Glutamatergic neuron (in vitro differentiated cells): ENCODE measurements at regions not wholly inside any gene's neighbourhood (a gene's known extent, or its start where the extent isn't known, plus 50 kb on each side); places are given as distances from the start of the nearest gene placed in this dataset.

ENCODE experiments used
- DNase-seq: peaks from one replicate; pipeline ENCODE4 v3.0.0; 2022
- H3K27ac Mint-ChIP-seq: one replicate; pipeline ENCODE4 v1.8.0; 2020; ENCODE audit warnings: mild to moderate bottlenecking, mixed read lengths, inconsistent platforms; ENCODE audit not compliant: unreplicated experiment
- H3K27me3 Mint-ChIP-seq: one replicate; pipeline ENCODE4 v1.8.0; 2020; ENCODE audit warnings: mild to moderate bottlenecking, moderate library complexity, mixed read lengths, inconsistent platforms; ENCODE audit not compliant: unreplicated experiment
- H3K36me3 Mint-ChIP-seq: one replicate; pipeline ENCODE4 v1.8.0; 2020; ENCODE audit warnings: mild to moderate bottlenecking, mixed read lengths, inconsistent platforms; ENCODE audit not compliant: unreplicated experiment
- H3K4me1 Mint-ChIP-seq: one replicate; pipeline ENCODE4 v1.8.0; 2020; ENCODE audit warnings: mild to moderate bottlenecking, low read depth, mixed read lengths, inconsistent platforms; ENCODE audit not compliant: unreplicated experiment
- H3K4me3 Mint-ChIP-seq: one replicate; pipeline ENCODE4 v1.8.0; 2020; ENCODE audit warnings: mild to moderate bottlenecking, mixed read lengths, inconsistent platforms; ENCODE audit not compliant: unreplicated experiment
- H3K9me3 Mint-ChIP-seq: one replicate; pipeline ENCODE4 v1.8.0; 2020; ENCODE audit warnings: mild to moderate bottlenecking, moderate library complexity, mixed read lengths, inconsistent platforms; ENCODE audit not compliant: unreplicated experiment
- TF ChIP-seq, protein P1 (sequence below): fragments of 200-600 bp; sonication (generic); IDR thresholded peaks from one replicate; pipeline ENCODE4 v1.5.0; 2021; ENCODE audit not compliant: partially characterized antibody, unreplicated experiment

DNA sequence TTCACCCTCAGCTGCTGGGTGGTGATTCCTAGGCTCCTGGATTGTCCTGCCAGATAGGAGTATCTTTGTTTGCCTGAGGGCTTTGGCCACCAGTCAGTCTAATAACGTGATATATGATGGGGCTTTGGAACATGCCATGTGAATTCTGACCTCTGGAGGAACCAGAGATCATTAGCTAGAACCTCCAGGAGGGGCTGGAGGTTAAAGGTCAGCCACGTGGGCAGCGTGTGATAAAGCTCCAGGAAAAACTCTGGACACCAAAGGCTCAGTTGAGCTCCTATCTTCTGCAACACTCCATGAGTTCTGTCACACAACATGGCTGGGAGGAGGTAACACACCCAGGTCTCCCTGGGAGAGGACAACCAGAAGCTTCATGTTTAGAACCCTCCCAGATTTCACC lies 251.1 kb downstream of the DAD1 start:
- Mint-ChIP-seq H3K4me1 (no peaks in the 10 kb centered on the region), H3K36me3 (no peaks in the 10 kb centered on the region)
- TF ChIP-seq, protein P1, sequence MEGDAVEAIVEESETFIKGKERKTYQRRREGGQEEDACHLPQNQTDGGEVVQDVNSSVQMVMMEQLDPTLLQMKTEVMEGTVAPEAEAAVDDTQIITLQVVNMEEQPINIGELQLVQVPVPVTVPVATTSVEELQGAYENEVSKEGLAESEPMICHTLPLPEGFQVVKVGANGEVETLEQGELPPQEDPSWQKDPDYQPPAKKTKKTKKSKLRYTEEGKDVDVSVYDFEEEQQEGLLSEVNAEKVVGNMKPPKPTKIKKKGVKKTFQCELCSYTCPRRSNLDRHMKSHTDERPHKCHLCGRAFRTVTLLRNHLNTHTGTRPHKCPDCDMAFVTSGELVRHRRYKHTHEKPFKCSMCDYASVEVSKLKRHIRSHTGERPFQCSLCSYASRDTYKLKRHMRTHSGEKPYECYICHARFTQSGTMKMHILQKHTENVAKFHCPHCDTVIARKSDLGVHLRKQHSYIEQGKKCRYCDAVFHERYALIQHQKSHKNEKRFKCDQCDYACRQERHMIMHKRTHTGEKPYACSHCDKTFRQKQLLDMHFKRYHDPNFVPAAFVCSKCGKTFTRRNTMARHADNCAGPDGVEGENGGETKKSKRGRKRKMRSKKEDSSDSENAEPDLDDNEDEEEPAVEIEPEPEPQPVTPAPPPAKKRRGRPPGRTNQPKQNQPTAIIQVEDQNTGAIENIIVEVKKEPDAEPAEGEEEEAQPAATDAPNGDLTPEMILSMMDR, result no peak

DNA sequence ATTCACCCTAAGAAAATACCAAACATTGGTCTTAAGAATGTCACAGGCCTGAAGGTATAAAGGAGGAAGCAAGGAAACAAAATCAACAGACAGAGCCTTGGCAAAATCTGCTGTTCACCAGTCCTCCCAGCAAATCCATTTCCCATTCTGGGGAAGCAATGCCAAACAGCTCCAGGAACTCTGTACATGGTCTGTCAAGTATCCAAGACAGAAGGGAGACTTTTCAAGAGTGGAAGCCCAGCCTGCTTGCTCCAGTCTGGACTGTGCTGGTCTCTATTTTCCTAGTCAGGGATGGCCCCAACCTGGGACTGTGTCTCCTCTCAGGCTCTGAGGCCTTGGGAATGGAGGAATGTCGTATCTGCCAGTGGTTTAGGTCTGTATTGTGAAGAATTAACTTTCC lies 251.5 kb downstream of the DAD1 start:
- H3K4me1 Mint-ChIP-seq, result no peaks in the 10 kb centered on the region
- DNase-seq, result no peak

More for the DNA sequence above, 251.1 kb downstream of the DAD1 start:
- DNase-seq, result no peak
- Mint-ChIP-seq H3K27ac (no peak overlapping the region), H3K4me3 (no peak overlapping the region), H3K9me3 (no peaks in the 10 kb centered on the region), H3K27me3 (no peaks in the 10 kb centered on the region)

DNA sequence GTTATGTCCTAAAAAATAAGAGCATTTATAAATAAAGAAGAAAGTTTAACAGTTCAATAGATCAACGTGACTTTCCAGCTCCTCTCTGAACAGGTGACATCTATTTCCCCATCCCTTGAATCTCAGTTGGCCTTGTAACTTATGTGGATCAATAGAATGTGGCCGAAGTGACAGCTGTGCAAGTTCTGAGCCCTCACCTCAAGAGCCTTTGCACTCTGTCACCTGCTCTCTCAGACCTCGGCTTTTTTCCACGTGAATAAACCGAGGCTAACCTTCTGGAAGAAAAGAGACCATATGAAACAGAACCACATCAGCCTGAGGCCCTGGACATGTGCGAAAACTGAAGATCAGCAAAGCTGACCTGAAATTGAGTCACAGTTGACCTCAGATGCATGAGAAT lies 253.0 kb downstream of the DAD1 start:
- Mint-ChIP-seq H3K9me3 (peaks cover 4% of the 10 kb centered on the region), H3K27me3 (no peaks in the 10 kb centered on the region), H3K4me3 (no peak overlapping the region), H3K27ac (no peak overlapping the region), H3K4me1 (no peaks in the 10 kb centered on the region), H3K36me3 (no peaks in the 10 kb centered on the region)
- DNase-seq, result no peak
- TF ChIP-seq, protein P1, result no peak

More for the DNA sequence above, 251.5 kb downstream of the DAD1 start:
- Mint-ChIP-seq H3K4me3 (no peak overlapping the region), H3K27me3 (no peaks in the 10 kb centered on the region), H3K36me3 (no peaks in the 10 kb centered on the region), H3K27ac (no peak overlapping the region), H3K9me3 (no peaks in the 10 kb centered on the region)
- TF ChIP-seq, protein P1, result no peak

DNA sequence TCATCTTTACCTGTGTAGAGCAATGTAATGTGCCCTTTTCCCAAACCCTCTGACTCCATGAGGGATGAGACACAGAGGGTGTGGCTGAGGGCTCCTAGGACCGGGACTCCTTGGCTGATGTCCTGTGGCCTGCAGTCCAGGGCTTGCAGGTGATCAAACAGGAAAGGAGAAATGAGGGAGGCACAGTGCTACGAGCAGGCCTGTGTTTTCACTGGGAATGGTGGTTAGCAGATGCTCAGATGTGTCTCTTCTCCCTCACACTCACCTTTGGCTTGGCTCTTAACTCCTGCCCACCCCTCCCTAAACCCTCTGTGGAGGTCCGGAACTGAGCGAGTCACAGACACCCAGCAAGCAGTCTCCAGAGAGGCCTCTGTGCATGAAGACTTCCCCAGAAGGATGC lies 254.4 kb downstream of the DAD1 start:
- Mint-ChIP-seq H3K27me3 (no peaks in the 10 kb centered on the region), H3K4me1 (no peaks in the 10 kb centered on the region), H3K9me3 (peaks cover 4% of the 10 kb centered on the region), H3K4me3 (no peak overlapping the region), H3K36me3 (no peaks in the 10 kb centered on the region), H3K27ac (no peak overlapping the region)
- DNase-seq, result no peak
- TF ChIP-seq, protein P1, result no peak

DNA sequence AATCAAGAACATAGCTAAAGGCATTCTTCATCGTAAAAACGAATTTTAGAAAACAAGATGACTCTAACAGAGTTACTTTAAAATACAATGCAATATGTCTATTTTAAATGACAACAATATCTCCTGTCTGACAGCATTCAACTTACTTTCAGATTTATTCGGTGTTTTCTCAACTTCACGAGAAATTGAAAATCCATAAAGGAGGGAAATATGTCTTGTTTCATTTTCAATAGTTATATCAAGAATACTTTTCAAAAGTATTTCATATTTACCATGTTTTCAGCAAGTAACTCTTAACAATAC lies 254.8 kb downstream of the DAD1 start:
- TF ChIP-seq, protein P1, result no peak
- H3K36me3 Mint-ChIP-seq, result no peaks in the 10 kb centered on the region
- no peak for DNase-seq
- peaks cover 4% of the 10 kb centered on the region for H3K9me3 Mint-ChIP-seq
- no peaks in the 10 kb centered on the region for H3K4me1 Mint-ChIP-seq
- H3K27me3 Mint-ChIP-seq, result no peaks in the 10 kb centered on the region
- no peak overlapping the region for H3K27ac Mint-ChIP-seq
- no peak overlapping the region for H3K4me3 Mint-ChIP-seq
